Left ventricle myocardium inferior (tissue), 1 donor: ENCODE measurements at regions not wholly inside any gene's neighbourhood (a gene's known extent, or its start where the extent isn't known, plus 50 kb on each side); places are given as distances from the start of the nearest gene placed in this dataset.

Experiments
- DNase-seq: peaks from one replicate; pipeline ENCODE4 v3.0.0-alpha.2; 2020
- H3K27ac ChIP-seq: fragments of 200-600 bp; replicated peaks from 2 replicates; pipeline ENCODE4 v1.8.0; 2021
- H3K27me3 ChIP-seq: fragments of 200-600 bp; 2 replicates; pipeline ENCODE4 v1.8.0; 2021; ENCODE audit warnings: low read depth
- H3K36me3 ChIP-seq: fragments of 200-600 bp; 2 replicates; pipeline ENCODE4 v1.8.0; 2021
- H3K4me1 ChIP-seq: fragments of 200-600 bp; 2 replicates; pipeline ENCODE4 v1.8.0; 2021
- H3K4me3 ChIP-seq: fragments of 200-600 bp; 2 replicates; pipeline ENCODE4 v1.8.0; 2021; ENCODE audit warnings: mild to moderate bottlenecking, moderate library complexity
- H3K9me3 ChIP-seq: fragments of 200-600 bp; replicated peaks from 2 replicates; pipeline ENCODE4 v1.8.0; 2021
- CTCF ChIP-seq: fragments of 200-600 bp; IDR thresholded peaks from 2 replicates; pipeline ENCODE4 v1.8.0; 2021; ENCODE audit warnings: antibody characterized with exemption, mild to moderate bottlenecking, borderline replicate concordance
- intact Hi-C: fragments of 100-400 bp; cut with micrococcal nuclease; formaldehyde crosslinking; loops from one replicate; pipeline ENCODE4 v1.11.0; 2022
- donor health status: DM: no; HTN: yes; CAD: no; lungs with severe emphysema.

GRCh38 chr11:80186692-80187091 is 745.9 kb upstream of the TENM4 start:
- Histone ChIP-seq H3K27ac (no peak overlapping the region), H3K4me1 (no peaks in the 10 kb centered on the region), H3K36me3 (no peaks in the 10 kb centered on the region), H3K9me3 (no peaks in the 10 kb centered on the region), H3K27me3 (peaks cover 3% of the 10 kb centered on the region), H3K4me3 (no peak overlapping the region)
- DNase-seq: no peak
- intact Hi-C loops: no loop called here
- no peak for TF ChIP-seq CTCF

GRCh38 chr11:80182901-80183300 is 742.1 kb upstream of the TENM4 start:
- Histone ChIP-seq H3K9me3 (no peaks in the 10 kb centered on the region), H3K4me3 (no peak overlapping the region), H3K27ac (no peak overlapping the region), H3K27me3 (peaks cover 13% of the 10 kb centered on the region), H3K36me3 (no peaks in the 10 kb centered on the region), H3K4me1 (no peaks in the 10 kb centered on the region)
- DNase-seq: no peak
- TF ChIP-seq CTCF: no peak
- intact Hi-C loops: no loop called here

- H3K4me1 ChIP-seq: no peaks in the 10 kb centered on the region
These were observed 732.7 kb upstream of the TENM4 start for GRCh38 chr11:80173371-80174136.

GRCh38 chr11:80168796-80169195 is 728.0 kb upstream of the TENM4 start:
- Histone ChIP-seq H3K27me3 (no peaks in the 10 kb centered on the region), H3K4me3 (no peak overlapping the region), H3K27ac (no peak overlapping the region), H3K9me3 (peaks cover 15% of the 10 kb centered on the region), H3K36me3 (no peaks in the 10 kb centered on the region), H3K4me1 (no peaks in the 10 kb centered on the region)
- no peak for TF ChIP-seq CTCF
- no peak for DNase-seq
- intact Hi-C loops: no loop called here

More at GRCh38 chr11:80173371-80174136, 732.7 kb upstream of the TENM4 start:
- Histone ChIP-seq H3K36me3 (no peaks in the 10 kb centered on the region), H3K9me3 (peaks cover 15% of the 10 kb centered on the region), H3K27ac (no peak overlapping the region), H3K4me3 (no peak overlapping the region), H3K27me3 (no peaks in the 10 kb centered on the region)
- no peak for TF ChIP-seq CTCF
- DNase-seq: no peak
- intact Hi-C loops: no loop called here

GRCh38 chr11:80167766-80168165 is 726.9 kb upstream of the TENM4 start:
- Histone ChIP-seq H3K36me3 (no peaks in the 10 kb centered on the region), H3K27me3 (no peaks in the 10 kb centered on the region), H3K27ac (no peak overlapping the region), H3K4me1 (no peaks in the 10 kb centered on the region), H3K4me3 (no peak overlapping the region), H3K9me3 (peaks cover 15% of the 10 kb centered on the region)
- no peak for TF ChIP-seq CTCF
- DNase-seq: no peak
- intact Hi-C loops: no loop called here
